ENCODE measurements at regions not wholly inside any gene's neighbourhood (a gene's known extent, or its start where the extent isn't known, plus 50 kb on each side); places are given as distances from the start of the nearest gene placed in this dataset.

- ChIA-PET POLR2A (ENCODE audit: unreplicated experiment) (no interaction called here), CTCF (no interaction called here)
- H4K20me1 ChIP-seq (ENCODE audit: insufficient read depth) = no peaks in the 10 kb centered on the region
- no peak overlapping the region for H3K27ac ChIP-seq
- H3K4me2 ChIP-seq = no peak overlapping the region
- no peaks in the 10 kb centered on the region for H3K79me2 ChIP-seq (ENCODE audit: low read depth)
- BruUV-seq (replicated peaks) = no TSS peak
- intact Hi-C loops (cut with micrococcal nuclease; ENCODE audit: unreplicated experiment) = no loop called here
- no peaks in the 10 kb centered on the region for H3K27me3 ChIP-seq (ENCODE audit: insufficient read depth, low read depth)
- TF ChIP-seq CTCF (conservative IDR thresholded peaks at IDR 0.05) = no peak
- DNase-seq = no peak
- H3K9me3 ChIP-seq (ENCODE audit: insufficient read depth, low read depth) = no peaks in the 10 kb centered on the region
- no peaks in the 10 kb centered on the region for H3K36me3 ChIP-seq (ENCODE audit: low read depth)
- H3F3A ChIP-seq (ENCODE audit: insufficient read depth, low read depth) = no peaks in the 10 kb centered on the region
- no peak overlapping the region for H2AFZ ChIP-seq
- no peak overlapping the region for H3K4me3 ChIP-seq
- H3K9me2 ChIP-seq (ENCODE audit: insufficient read depth) = no peaks in the 10 kb centered on the region
- no peaks in the 10 kb centered on the region for H3K4me1 ChIP-seq (replicated peaks; ENCODE audit: insufficient read depth)
These were observed 405.9 kb upstream of the MAGEB16 start for GRCh38 chrX:35392232-35392631.

GRCh38 chrX:35406386-35406785, 391.8 kb upstream of the MAGEB16 start:
- Histone ChIP-seq H3K79me2 (ENCODE audit: low read depth) (no peaks in the 10 kb centered on the region), H3K27ac (no peak overlapping the region), H3K27me3 (ENCODE audit: insufficient read depth, low read depth) (no peaks in the 10 kb centered on the region), H3K4me1 (replicated peaks; ENCODE audit: insufficient read depth) (no peaks in the 10 kb centered on the region), H3K9me2 (ENCODE audit: insufficient read depth) (no peaks in the 10 kb centered on the region), H4K20me1 (ENCODE audit: insufficient read depth) (no peaks in the 10 kb centered on the region), H3K36me3 (ENCODE audit: low read depth) (no peaks in the 10 kb centered on the region), H3F3A (ENCODE audit: insufficient read depth, low read depth) (no peaks in the 10 kb centered on the region), H2AFZ (no peak overlapping the region), H3K4me2 (no peak overlapping the region), H3K4me3 (no peak overlapping the region), H3K9me3 (ENCODE audit: insufficient read depth, low read depth) (no peaks in the 10 kb centered on the region)
- POLR2A ChIA-PET (ENCODE audit: unreplicated experiment) = no interaction called here
- CTCF ChIA-PET = no interaction called here
- intact Hi-C loops (cut with micrococcal nuclease; ENCODE audit: unreplicated experiment) = no loop called here
- no TSS peak for BruUV-seq (replicated peaks)
- TF ChIP-seq EZH2 (IDR thresholded peaks at IDR 0.05; ENCODE audit: low read depth) (no peak), CTCF (conservative IDR thresholded peaks at IDR 0.05) (no peak)
- DNase-seq = no peak

- ChIA-PET POLR2A (ENCODE audit: unreplicated experiment) (no interaction called here), CTCF (no interaction called here)
- BruUV-seq (replicated peaks) = no TSS peak
These were observed 381.4 kb upstream of the MAGEB16 start for GRCh38 chrX:35416782-35417181.

More at GRCh38 chrX:35416782-35417181, 381.4 kb upstream of the MAGEB16 start:
- H3K4me3 ChIP-seq = no peak overlapping the region
- no peak for TF ChIP-seq CTCF (conservative IDR thresholded peaks at IDR 0.05)
- TF ChIP-seq EZH2 (IDR thresholded peaks at IDR 0.05; ENCODE audit: low read depth) = no peak
- H3K36me3 ChIP-seq (ENCODE audit: low read depth) = no peaks in the 10 kb centered on the region
- intact Hi-C loops (cut with micrococcal nuclease; ENCODE audit: unreplicated experiment) = no loop called here
- no peak for DNase-seq
- no peaks in the 10 kb centered on the region for H3K4me1 ChIP-seq (replicated peaks; ENCODE audit: insufficient read depth)
- H3F3A ChIP-seq (ENCODE audit: insufficient read depth, low read depth) = no peaks in the 10 kb centered on the region
- H4K20me1 ChIP-seq (ENCODE audit: insufficient read depth) = no peaks in the 10 kb centered on the region
- H3K9me2 ChIP-seq (ENCODE audit: insufficient read depth) = no peaks in the 10 kb centered on the region
- H3K9me3 ChIP-seq (ENCODE audit: insufficient read depth, low read depth) = no peaks in the 10 kb centered on the region
- no peak overlapping the region for H2AFZ ChIP-seq
- no peak overlapping the region for H3K4me2 ChIP-seq
- no peaks in the 10 kb centered on the region for H3K79me2 ChIP-seq (ENCODE audit: low read depth)
- H3K27me3 ChIP-seq (ENCODE audit: insufficient read depth, low read depth) = no peaks in the 10 kb centered on the region
- no peak overlapping the region for H3K27ac ChIP-seq
